Neural progenitor cell (in vitro differentiated cells): ENCODE measurements at regions not wholly inside any gene's neighbourhood (a gene's known extent, or its start where the extent isn't known, plus 50 kb on each side); places are given as distances from the start of the nearest gene placed in this dataset.
"Not testable (repeated sequence)": the region's sequence is repeated elsewhere in the genome, so short reads cannot be mapped to it uniquely, and the experiment has no call there.

Source experiments
- DNase-seq: peaks from one replicate; pipeline ENCODE4 v3.0.0-alpha.2; 2016; ENCODE audit warnings: low spot score
- H2AFZ ChIP-seq: fragments of 200-600 bp; sonication (generic); replicated peaks from 2 replicates; pipeline ENCODE4 v1.6.1; 2016; ENCODE audit warnings: antibody characterized with exemption
- H3F3A ChIP-seq: fragments of 200-600 bp; sonication (generic); 2 replicates; pipeline ENCODE4 v1.6.1; 2016; ENCODE audit warnings: antibody characterized with exemption, low read depth
- H3K27ac ChIP-seq: fragments of 200-600 bp; sonication (generic); 2 replicates; pipeline ENCODE4 v1.5.1; 2016; ENCODE audit warnings: mild to moderate bottlenecking
- H3K27me3 ChIP-seq: fragments of 200-600 bp; sonication (generic); 2 replicates; pipeline ENCODE4 v1.6.1; 2016; ENCODE audit warnings: mild to moderate bottlenecking, moderate library complexity
- H3K36me3 ChIP-seq: fragments of 200-600 bp; sonication (generic); 2 replicates; pipeline ENCODE4 v1.5.1; 2016
- H3K4me1 ChIP-seq: fragments of 200-600 bp; sonication (generic); 2 replicates; pipeline ENCODE4 v1.6.1; 2016; ENCODE audit warnings: mixed run types
- H3K4me2 ChIP-seq: fragments of 200-600 bp; sonication (generic); 2 replicates; pipeline ENCODE4 v1.6.1; 2016
- H3K4me3 ChIP-seq: fragments of 200-600 bp; sonication (generic); 2 replicates; pipeline ENCODE4 v1.5.1; 2016
- H3K79me2 ChIP-seq: fragments of 200-600 bp; sonication (generic); 2 replicates; pipeline ENCODE4 v1.6.1; 2016; ENCODE audit warnings: low read depth
- H3K9ac ChIP-seq: fragments of 200-600 bp; sonication (generic); 2 replicates; pipeline ENCODE4 v1.6.1; 2016
- H3K9me3 ChIP-seq: fragments of 200-600 bp; sonication (generic); 2 replicates; pipeline ENCODE4 v1.5.1; 2016; ENCODE audit warnings: low read depth
- H4K20me1 ChIP-seq: fragments of 200-600 bp; sonication (generic); 2 replicates; pipeline ENCODE4 v1.6.1; 2016; ENCODE audit warnings: low read depth
- H3K27ac Mint-ChIP-seq: 3 replicates; pipeline ENCODE4 v1.8.0; 2021; ENCODE audit warnings: mixed read lengths
- H3K27me3 Mint-ChIP-seq: 2 replicates; pipeline ENCODE4 v1.8.0; 2022; ENCODE audit warnings: low read depth, mild to moderate bottlenecking, inconsistent platforms, moderate library complexity, mixed read lengths; ENCODE audit not compliant: insufficient read depth
- H3K36me3 Mint-ChIP-seq: 3 replicates; pipeline ENCODE4 v1.8.0; 2021; ENCODE audit warnings: mixed read lengths
- H3K4me1 Mint-ChIP-seq: 3 replicates; pipeline ENCODE4 v1.8.0; 2021; ENCODE audit warnings: mixed read lengths
- H3K4me3 Mint-ChIP-seq: 3 replicates; pipeline ENCODE4 v1.8.0; 2021; ENCODE audit warnings: mild to moderate bottlenecking, moderate library complexity, mixed read lengths
- H3K9me3 Mint-ChIP-seq: 3 replicates; pipeline ENCODE4 v1.8.0; 2020; ENCODE audit warnings: mixed read lengths
- EZH2 ChIP-seq: fragments of 200-600 bp; sonication (generic); IDR thresholded peaks from 2 replicates; pipeline ENCODE4 v1.6.1; 2017; ENCODE audit warnings: antibody characterized with exemption, mild to moderate bottlenecking, moderate library complexity
- EZH2phosphoT487 ChIP-seq: fragments of 200-600 bp; sonication (generic); IDR thresholded peaks from 2 replicates; pipeline ENCODE4 v1.6.1; 2017; ENCODE audit warnings: antibody characterized with exemption
- TF ChIP-seq, protein P1 (sequence below): fragments of 200-600 bp; sonication (generic); IDR thresholded peaks from 2 replicates; pipeline ENCODE4 v1.5.1; 2017; ENCODE audit warnings: antibody characterized with exemption, mild to moderate bottlenecking

DNA sequence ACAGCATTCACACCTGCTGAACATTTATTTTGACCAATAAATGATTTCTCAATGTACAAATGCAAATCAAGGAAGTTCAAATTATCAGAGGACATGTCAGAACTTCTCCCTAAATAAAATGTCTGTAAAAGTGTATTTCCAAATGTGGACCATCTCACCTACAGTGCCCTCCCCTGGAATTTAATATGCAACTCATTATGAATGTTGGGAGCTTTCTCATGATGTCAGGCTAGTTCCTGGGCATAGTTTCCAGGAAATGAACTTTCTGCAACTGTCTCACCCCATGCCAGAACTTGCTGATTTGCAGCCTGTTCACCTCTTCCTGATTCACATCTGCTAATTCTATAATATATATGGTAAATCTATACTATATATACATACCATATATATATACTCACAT, 408.5 kb upstream of the USP9Y start:
- H3K27ac ChIP-seq: no peak overlapping the region
- H4K20me1 ChIP-seq: no peaks in the 10 kb centered on the region
- H3K27me3 ChIP-seq: no peaks in the 10 kb centered on the region
- H3K4me1 Mint-ChIP-seq: no peaks in the 10 kb centered on the region
- H3K4me2 ChIP-seq: no peak overlapping the region
- no peak for DNase-seq
- no peaks in the 10 kb centered on the region for H3K36me3 Mint-ChIP-seq
- H3K4me3 Mint-ChIP-seq: no peak overlapping the region
- H2AFZ ChIP-seq: no peak overlapping the region
- H3K27me3 Mint-ChIP-seq: no peaks in the 10 kb centered on the region
- no peaks in the 10 kb centered on the region for H3K36me3 ChIP-seq
- no peak overlapping the region for H3K4me3 ChIP-seq
- no peaks in the 10 kb centered on the region for H3F3A ChIP-seq
- H3K9me3 ChIP-seq: no peaks in the 10 kb centered on the region
- H3K4me1 ChIP-seq: no peaks in the 10 kb centered on the region
- no peak overlapping the region for H3K27ac Mint-ChIP-seq
- TF ChIP-seq EZH2phosphoT487 (no peak), EZH2 (no peak)
- TF ChIP-seq, protein P1, sequence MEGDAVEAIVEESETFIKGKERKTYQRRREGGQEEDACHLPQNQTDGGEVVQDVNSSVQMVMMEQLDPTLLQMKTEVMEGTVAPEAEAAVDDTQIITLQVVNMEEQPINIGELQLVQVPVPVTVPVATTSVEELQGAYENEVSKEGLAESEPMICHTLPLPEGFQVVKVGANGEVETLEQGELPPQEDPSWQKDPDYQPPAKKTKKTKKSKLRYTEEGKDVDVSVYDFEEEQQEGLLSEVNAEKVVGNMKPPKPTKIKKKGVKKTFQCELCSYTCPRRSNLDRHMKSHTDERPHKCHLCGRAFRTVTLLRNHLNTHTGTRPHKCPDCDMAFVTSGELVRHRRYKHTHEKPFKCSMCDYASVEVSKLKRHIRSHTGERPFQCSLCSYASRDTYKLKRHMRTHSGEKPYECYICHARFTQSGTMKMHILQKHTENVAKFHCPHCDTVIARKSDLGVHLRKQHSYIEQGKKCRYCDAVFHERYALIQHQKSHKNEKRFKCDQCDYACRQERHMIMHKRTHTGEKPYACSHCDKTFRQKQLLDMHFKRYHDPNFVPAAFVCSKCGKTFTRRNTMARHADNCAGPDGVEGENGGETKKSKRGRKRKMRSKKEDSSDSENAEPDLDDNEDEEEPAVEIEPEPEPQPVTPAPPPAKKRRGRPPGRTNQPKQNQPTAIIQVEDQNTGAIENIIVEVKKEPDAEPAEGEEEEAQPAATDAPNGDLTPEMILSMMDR: no peak
- no peaks in the 10 kb centered on the region for H3K9me3 Mint-ChIP-seq
- H3K9ac ChIP-seq: no peak overlapping the region
- H3K79me2 ChIP-seq: no peaks in the 10 kb centered on the region

DNA sequence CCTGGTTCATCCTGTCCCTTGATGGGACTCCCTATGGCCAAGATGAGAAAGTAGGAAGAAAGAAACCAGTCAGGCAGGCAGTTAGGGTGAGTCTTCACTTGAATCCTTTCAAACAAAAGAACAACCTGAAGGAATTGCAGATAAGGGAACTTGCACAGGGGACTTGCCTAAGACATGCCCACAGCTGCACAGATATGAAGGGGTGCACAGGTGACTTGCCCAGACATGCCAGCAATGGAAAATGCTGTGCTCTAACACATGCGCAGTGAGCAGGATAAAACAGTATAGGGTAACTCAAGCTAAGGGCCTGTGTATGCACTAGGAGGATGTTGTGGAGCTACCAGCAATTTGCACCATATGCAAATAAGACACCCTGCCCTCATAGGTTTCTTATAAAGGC, 404.6 kb upstream of the USP9Y start:
- no peaks in the 10 kb centered on the region for H4K20me1 ChIP-seq
- no peak overlapping the region for H3K9ac ChIP-seq
- H3K27ac Mint-ChIP-seq: no peak overlapping the region
- no peaks in the 10 kb centered on the region for H3K9me3 Mint-ChIP-seq
- no peaks in the 10 kb centered on the region for H3K4me1 ChIP-seq
- no peak overlapping the region for H3K4me3 Mint-ChIP-seq
- H3K79me2 ChIP-seq: no peaks in the 10 kb centered on the region
- no peak overlapping the region for H3K27ac ChIP-seq
- no peaks in the 10 kb centered on the region for H3F3A ChIP-seq
- DNase-seq: no peak
- no peaks in the 10 kb centered on the region for H3K36me3 ChIP-seq
- H3K27me3 Mint-ChIP-seq: no peaks in the 10 kb centered on the region
- no peak overlapping the region for H2AFZ ChIP-seq
- no peaks in the 10 kb centered on the region for H3K9me3 ChIP-seq
- H3K4me3 ChIP-seq: no peak overlapping the region
- H3K4me2 ChIP-seq: no peak overlapping the region
- TF ChIP-seq, protein P1: no peak
- TF ChIP-seq EZH2 (no peak), EZH2phosphoT487 (no peak)
- no peaks in the 10 kb centered on the region for H3K36me3 Mint-ChIP-seq
- H3K4me1 Mint-ChIP-seq: no peaks in the 10 kb centered on the region
- H3K27me3 ChIP-seq: no peaks in the 10 kb centered on the region

DNA sequence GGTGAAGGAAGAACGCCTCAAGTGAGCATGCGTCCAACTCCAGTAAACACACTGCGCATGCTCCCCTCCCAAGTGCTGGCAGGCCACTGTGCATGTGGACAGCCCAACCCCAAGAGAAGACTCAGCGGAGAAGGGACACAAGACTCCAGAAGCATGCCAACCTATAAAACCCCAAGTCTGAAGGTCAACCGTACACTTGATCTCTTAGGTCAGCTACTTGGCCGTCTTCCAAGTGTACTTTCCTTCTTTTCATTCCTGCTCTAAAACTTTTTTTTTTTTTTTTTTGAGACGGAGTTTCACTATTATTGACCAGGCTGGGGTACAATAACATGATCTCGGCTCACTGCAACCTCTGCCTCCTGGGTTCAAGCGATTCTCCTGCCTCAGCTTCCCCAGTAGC, 401.2 kb upstream of the USP9Y start:
- not testable (repeated sequence) for H3K27me3 ChIP-seq, H3K27me3 Mint-ChIP-seq

DNA sequence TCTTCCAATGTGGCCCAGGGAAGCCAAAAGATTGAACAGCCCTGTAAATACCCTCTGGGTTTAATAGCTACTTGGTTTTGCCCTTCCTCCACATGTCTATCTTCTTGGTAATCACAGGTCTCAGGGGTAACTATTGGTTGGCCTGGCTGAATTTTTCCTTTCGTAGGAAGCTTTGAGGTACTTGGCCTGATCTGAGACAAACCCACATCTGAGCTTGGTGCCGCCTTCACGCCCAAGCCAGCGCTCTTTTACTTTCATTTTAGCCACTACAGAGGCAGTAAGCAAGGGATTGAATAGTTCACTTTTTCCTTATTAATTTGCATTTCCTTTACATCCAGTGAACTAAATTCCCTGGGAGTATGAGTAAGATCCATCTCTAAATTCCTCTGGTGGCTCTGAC, 397.6 kb upstream of the USP9Y start:
- DNase-seq: no peak
- no peak overlapping the region for H2AFZ ChIP-seq
- no peak overlapping the region for H3K4me2 ChIP-seq
- Mint-ChIP-seq H3K9me3 (no peaks in the 10 kb centered on the region), H3K27me3 (no peaks in the 10 kb centered on the region), H3K36me3 (no peaks in the 10 kb centered on the region), H3K4me1 (no peaks in the 10 kb centered on the region), H3K4me3 (no peak overlapping the region), H3K27ac (no peak overlapping the region)
- no peaks in the 10 kb centered on the region for H3K4me1 ChIP-seq
- no peaks in the 10 kb centered on the region for H3K79me2 ChIP-seq
- H3K27ac ChIP-seq: no peak overlapping the region
- TF ChIP-seq, protein P1: no peak
- TF ChIP-seq EZH2 (no peak), EZH2phosphoT487 (no peak)
- H3K9me3 ChIP-seq: no peaks in the 10 kb centered on the region
- no peak overlapping the region for H3K9ac ChIP-seq
- H3K4me3 ChIP-seq: no peak overlapping the region
- H3K27me3 ChIP-seq: no peaks in the 10 kb centered on the region
- H3F3A ChIP-seq: no peaks in the 10 kb centered on the region
- H4K20me1 ChIP-seq: no peaks in the 10 kb centered on the region
- H3K36me3 ChIP-seq: no peaks in the 10 kb centered on the region

More for the DNA sequence above, 401.2 kb upstream of the USP9Y start:
- not testable (repeated sequence) for H3K4me2 ChIP-seq, H3K9ac ChIP-seq, H3K9me3 Mint-ChIP-seq, H3K36me3 Mint-ChIP-seq, H3K4me1 ChIP-seq, H3K79me2 ChIP-seq, H3F3A ChIP-seq, H3K9me3 ChIP-seq, H3K4me3 ChIP-seq, H3K4me3 Mint-ChIP-seq, H3K36me3 ChIP-seq, H4K20me1 ChIP-seq, H3K27ac Mint-ChIP-seq, H3K27ac ChIP-seq, DNase-seq, H2AFZ ChIP-seq, H3K4me1 Mint-ChIP-seq
